ENCODE measurements at regions not wholly inside any gene's neighbourhood (a gene's known extent, or its start where the extent isn't known, plus 50 kb on each side); places are given as distances from the start of the nearest gene placed in this dataset.

- BruUV-seq (replicated peaks): no TSS peak
- POLR2A ChIA-PET (ENCODE audit: unreplicated experiment): no interaction called here
- DNase-seq: peak; percentile 24
Observed at GRCh38 chr1:229716069-229716468, 90.0 kb downstream of the URB2 start.

GRCh38 chr1:229716704-229717103 lies 90.7 kb downstream of the URB2 start:
- Histone ChIP-seq H3K79me2 (ENCODE audit: low read length) (no peaks in the 10 kb centered on the region), H3K27ac (ENCODE audit: low read length) (no peak overlapping the region), H3K9ac (ENCODE audit: low read length) (no peak overlapping the region), H4K20me1 (ENCODE audit: low read length) (no peaks in the 10 kb centered on the region), H3K4me2 (ENCODE audit: low read length) (no peak overlapping the region), H3K9me2 (replicated peaks; ENCODE audit: low read length) (no peaks in the 10 kb centered on the region), H3F3A (ENCODE audit: low read length, unreplicated experiment) (no peaks in the 10 kb centered on the region), H3K4me1 (ENCODE audit: insufficient read depth, low read length) (no peaks in the 10 kb centered on the region), H2AFZ (ENCODE audit: low read length) (no peak overlapping the region), H3K36me3 (ENCODE audit: low read depth, low read length) (no peaks in the 10 kb centered on the region), H3K27me3 (ENCODE audit: low read length) (no peaks in the 10 kb centered on the region), H3K4me3 (ENCODE audit: low read length) (no peak overlapping the region), H3K9me3 (ENCODE audit: low read length) (peaks cover 9% of the 10 kb centered on the region; the same call in 1 of the 2 replicates)
- ChIA-PET POLR2A (ENCODE audit: unreplicated experiment) (no interaction called here), CTCF (interaction anchor here (0.5 kb wide), 1 partner anchor 87 kb away, joined by 3 read pairs; no protein-coding TSS in a partner anchor)
- DNase-seq (no peak), ATAC-seq (no peak)
- TF ChIP-seq CTCF (conservative IDR thresholded peaks at IDR 0.05; ENCODE audit: low read depth, low read length): no peak
- no peak for TF ChIP-seq EZH2 (IDR thresholded peaks at IDR 0.05; ENCODE audit: low read length, unreplicated experiment)
- TF ChIP-seq EZH2phosphoT487 (IDR thresholded peaks at IDR 0.05; ENCODE audit: borderline replicate concordance, low read length): no peak
- BruUV-seq (replicated peaks): no TSS peak
- intact Hi-C loops (cut with micrococcal nuclease): no loop called here

More at GRCh38 chr1:229716069-229716468, 90.0 kb downstream of the URB2 start:
- H3K27me3 ChIP-seq (ENCODE audit: low read length): no peaks in the 10 kb centered on the region
- H3K4me3 ChIP-seq (ENCODE audit: low read length): no peak overlapping the region
- no peak overlapping the region for H3K9ac ChIP-seq (ENCODE audit: low read length)
- H3K79me2 ChIP-seq (ENCODE audit: low read length): no peaks in the 10 kb centered on the region
- CTCF ChIA-PET: interaction anchor here (0.5 kb wide), 1 partner anchor 88 kb away, joined by 3 read pairs; no protein-coding TSS in a partner anchor
- 0 out of 2 replicates have a peak, but pooled peaks cover 5% of the 10 kb centered on the region for H3K9me3 ChIP-seq (ENCODE audit: low read length)
- TF ChIP-seq EZH2phosphoT487 (IDR thresholded peaks at IDR 0.05; ENCODE audit: borderline replicate concordance, low read length) (no peak), EZH2 (IDR thresholded peaks at IDR 0.05; ENCODE audit: low read length, unreplicated experiment) (no peak), CTCF (conservative IDR thresholded peaks at IDR 0.05; ENCODE audit: low read depth, low read length) (no peak)
- no peak; the same call in 1 of the 2 replicates for ATAC-seq
- intact Hi-C loops (cut with micrococcal nuclease): no loop called here
- no peaks in the 10 kb centered on the region for H3K4me1 ChIP-seq (ENCODE audit: insufficient read depth, low read length)
- H4K20me1 ChIP-seq (ENCODE audit: low read length): no peaks in the 10 kb centered on the region
- no peak overlapping the region for H3K4me2 ChIP-seq (ENCODE audit: low read length)
- no peaks in the 10 kb centered on the region for H3F3A ChIP-seq (ENCODE audit: low read length, unreplicated experiment)
- no peaks in the 10 kb centered on the region for H3K9me2 ChIP-seq (replicated peaks; ENCODE audit: low read length)
- H3K36me3 ChIP-seq (ENCODE audit: low read depth, low read length): no peaks in the 10 kb centered on the region
- no peak overlapping the region for H2AFZ ChIP-seq (ENCODE audit: low read length)
- no peak overlapping the region for H3K27ac ChIP-seq (ENCODE audit: low read length)

- CTCF ChIA-PET: no interaction called here
- intact Hi-C loops (cut with micrococcal nuclease): no loop called here
- no peak overlapping the region for H3K27ac ChIP-seq (ENCODE audit: low read length)
Observed at GRCh38 chr1:229717786-229718576, 91.9 kb downstream of the URB2 start.

More at GRCh38 chr1:229717786-229718576, 91.9 kb downstream of the URB2 start:
- Histone ChIP-seq H3K4me3 (ENCODE audit: low read length) (peak overlapping the region; percentile 1; the same call in 1 of the 2 replicates), H3K79me2 (ENCODE audit: low read length) (no peaks in the 10 kb centered on the region), H3K9me3 (ENCODE audit: low read length) (peaks cover 19% of the 10 kb centered on the region), H2AFZ (ENCODE audit: low read length) (0 out of 2 replicates have a peak overlapping the region, but pooled peaks have one; percentile 35), H3K4me1 (ENCODE audit: insufficient read depth, low read length) (no peaks in the 10 kb centered on the region), H3K4me2 (ENCODE audit: low read length) (peak overlapping the region; percentile 23), H3K27me3 (ENCODE audit: low read length) (no peaks in the 10 kb centered on the region), H3K9ac (ENCODE audit: low read length) (no peak overlapping the region), H4K20me1 (ENCODE audit: low read length) (no peaks in the 10 kb centered on the region), H3F3A (ENCODE audit: low read length, unreplicated experiment) (no peaks in the 10 kb centered on the region), H3K36me3 (ENCODE audit: low read depth, low read length) (no peaks in the 10 kb centered on the region; the same call in 1 of the 2 replicates), H3K9me2 (replicated peaks; ENCODE audit: low read length) (no peaks in the 10 kb centered on the region)
- DNase-seq (peak; percentile 35), ATAC-seq (no peak)
- TF ChIP-seq EZH2 (IDR thresholded peaks at IDR 0.05; ENCODE audit: low read length, unreplicated experiment) (no peak), CTCF (conservative IDR thresholded peaks at IDR 0.05; ENCODE audit: low read depth, low read length) (no peak), EZH2phosphoT487 (IDR thresholded peaks at IDR 0.05; ENCODE audit: borderline replicate concordance, low read length) (no peak)
- no TSS peak for BruUV-seq (replicated peaks)
- POLR2A ChIA-PET (ENCODE audit: unreplicated experiment): no interaction called here
